ENCODE measurements at regions not wholly inside any gene's neighbourhood (a gene's known extent, or its start where the extent isn't known, plus 50 kb on each side); places are given as distances from the start of the nearest gene placed in this dataset.

- DNase-seq (ENCODE audit: low spot score), result no peak
- Histone ChIP-seq H3K4me3 (no peak overlapping the region), H3K27ac (no peak overlapping the region)
- TF ChIP-seq, protein P1, sequence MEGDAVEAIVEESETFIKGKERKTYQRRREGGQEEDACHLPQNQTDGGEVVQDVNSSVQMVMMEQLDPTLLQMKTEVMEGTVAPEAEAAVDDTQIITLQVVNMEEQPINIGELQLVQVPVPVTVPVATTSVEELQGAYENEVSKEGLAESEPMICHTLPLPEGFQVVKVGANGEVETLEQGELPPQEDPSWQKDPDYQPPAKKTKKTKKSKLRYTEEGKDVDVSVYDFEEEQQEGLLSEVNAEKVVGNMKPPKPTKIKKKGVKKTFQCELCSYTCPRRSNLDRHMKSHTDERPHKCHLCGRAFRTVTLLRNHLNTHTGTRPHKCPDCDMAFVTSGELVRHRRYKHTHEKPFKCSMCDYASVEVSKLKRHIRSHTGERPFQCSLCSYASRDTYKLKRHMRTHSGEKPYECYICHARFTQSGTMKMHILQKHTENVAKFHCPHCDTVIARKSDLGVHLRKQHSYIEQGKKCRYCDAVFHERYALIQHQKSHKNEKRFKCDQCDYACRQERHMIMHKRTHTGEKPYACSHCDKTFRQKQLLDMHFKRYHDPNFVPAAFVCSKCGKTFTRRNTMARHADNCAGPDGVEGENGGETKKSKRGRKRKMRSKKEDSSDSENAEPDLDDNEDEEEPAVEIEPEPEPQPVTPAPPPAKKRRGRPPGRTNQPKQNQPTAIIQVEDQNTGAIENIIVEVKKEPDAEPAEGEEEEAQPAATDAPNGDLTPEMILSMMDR (IDR thresholded peaks at IDR 0.05), result no peak
These were observed 1326.8 kb upstream of the TMEFF2 start for GRCh38 chr2:193521523-193521922.

- DNase-seq (ENCODE audit: low spot score), result no peak
- no peak overlapping the region for H3K4me3 ChIP-seq
- H3K27ac ChIP-seq, result no peak overlapping the region
- TF ChIP-seq, protein P1 (IDR thresholded peaks at IDR 0.05), result no peak
These were observed 1326.2 kb upstream of the TMEFF2 start for GRCh38 chr2:193520709-193521458.

DNA sequence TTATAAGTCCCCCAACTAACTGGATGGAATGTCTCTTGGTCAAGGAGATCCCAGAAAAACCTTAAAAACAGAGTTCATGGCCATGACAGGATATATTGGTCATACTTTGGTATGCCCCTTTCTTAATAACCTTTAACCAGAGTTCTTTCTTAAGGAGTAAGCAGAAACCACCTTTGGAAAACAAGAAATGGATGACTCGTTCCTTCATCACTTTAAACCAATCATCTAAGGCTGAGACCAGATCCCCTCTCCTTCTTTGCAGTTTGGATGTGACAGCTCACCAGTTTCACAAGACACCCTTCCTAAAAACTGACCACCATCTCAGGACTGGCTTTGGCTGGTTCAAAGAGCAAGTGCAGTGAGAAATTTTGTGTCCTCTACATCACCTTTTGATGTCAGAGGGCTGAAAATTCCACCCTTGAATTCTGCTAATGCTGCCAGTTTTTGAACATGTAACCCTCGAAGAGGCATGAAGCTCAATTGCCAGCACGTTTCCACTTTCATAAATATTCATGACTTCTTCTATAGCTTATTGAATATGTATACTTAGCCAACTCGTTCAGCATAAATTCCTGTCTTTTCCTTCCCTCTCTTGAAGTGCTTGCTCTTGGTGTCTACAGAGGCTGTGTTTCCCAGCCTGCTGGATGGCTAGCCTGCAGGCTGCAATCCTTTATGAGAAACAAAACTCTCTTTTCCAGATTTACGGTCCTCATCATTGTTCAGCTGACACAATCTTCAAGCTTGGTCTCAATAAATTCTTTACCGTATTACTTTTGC, 1323.5 kb upstream of the TMEFF2 start:
- no peak overlapping the region for H3K27ac ChIP-seq
- TF ChIP-seq, protein P1 (IDR thresholded peaks at IDR 0.05), result no peak
- H3K4me3 ChIP-seq, result no peak overlapping the region
- no peak for DNase-seq (ENCODE audit: low spot score)

DNA sequence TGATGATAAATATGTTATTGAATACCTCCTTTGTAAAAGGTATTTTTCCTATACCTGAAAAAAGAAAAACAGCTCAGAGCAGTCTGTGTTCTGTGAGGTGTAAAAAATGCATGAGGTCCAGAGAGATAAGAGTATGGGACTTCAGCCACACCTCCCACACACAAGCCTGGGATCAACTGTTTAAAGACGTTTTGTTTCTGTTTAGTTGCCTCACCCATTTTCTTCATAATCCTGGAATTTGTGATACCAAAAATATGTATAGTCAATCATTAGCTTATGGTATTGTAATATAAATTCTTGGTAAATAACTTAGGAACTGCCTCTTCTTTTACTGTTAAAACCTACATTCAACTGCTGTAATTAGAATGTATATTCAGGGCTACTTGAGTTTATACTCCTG, 1322.9 kb upstream of the TMEFF2 start:
- Histone ChIP-seq H3K4me3 (no peak overlapping the region), H3K27ac (no peak overlapping the region)
- DNase-seq (ENCODE audit: low spot score), result no peak
- TF ChIP-seq, protein P1 (IDR thresholded peaks at IDR 0.05), result no peak

DNA sequence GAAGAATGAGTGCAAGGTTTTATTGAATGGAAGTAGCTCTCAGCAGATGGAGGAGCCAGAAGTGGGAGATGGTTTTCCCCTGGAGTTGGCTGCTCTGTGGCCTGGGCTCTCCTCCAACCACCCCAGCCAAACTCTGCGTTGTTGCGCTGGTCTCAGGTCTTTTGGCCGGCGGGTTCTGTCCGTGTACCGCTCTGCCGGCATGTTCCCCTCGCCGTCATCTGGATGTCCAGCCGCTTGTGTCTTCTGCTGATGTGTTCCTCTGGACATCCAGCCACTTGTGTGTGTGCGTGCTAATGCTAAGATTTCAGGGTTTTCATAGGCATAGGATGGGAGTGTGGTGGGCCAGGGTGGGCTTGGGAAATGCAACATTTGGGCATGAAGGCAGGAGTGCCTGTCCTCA, 1311.3 kb upstream of the TMEFF2 start:
- TF ChIP-seq, protein P1 (IDR thresholded peaks at IDR 0.05), result no peak
- Histone ChIP-seq H3K27ac (no peak overlapping the region), H3K4me3 (no peak overlapping the region)
- no peak for DNase-seq (ENCODE audit: low spot score)

- TF ChIP-seq, protein P1 (IDR thresholded peaks at IDR 0.05), result no peak
These were observed 1310.9 kb upstream of the TMEFF2 start for GRCh38 chr2:193505620-193506019.

More at GRCh38 chr2:193505620-193506019, 1310.9 kb upstream of the TMEFF2 start:
- no peak for DNase-seq (ENCODE audit: low spot score)
- no peak overlapping the region for H3K27ac ChIP-seq
- H3K4me3 ChIP-seq, result no peak overlapping the region
